ENCODE measurements at regions not wholly inside any gene's neighbourhood (a gene's known extent, or its start where the extent isn't known, plus 50 kb on each side); places are given as distances from the start of the nearest gene placed in this dataset.
A peak's percentile ranks its signal among the peaks of the same experiment; 100 is the strongest.

GRCh38 chr3:124467980-124468902 lies 262.0 kb upstream of the UMPS start:
- Histone ChIP-seq H3K9me3 (ENCODE audit: control insufficient read depth in 4 of 4, low read length in 3 of 4) (no peaks in the 10 kb centered on the region), H3K9ac (ENCODE audit: low read depth in 1 of 2, low read length in 2 of 2) (no peak overlapping the region), H3K4me3 (ENCODE audit: low read depth in 1 of 3, low read length in 3 of 3) (no peak overlapping the region), H3K27me3 (ENCODE audit: control insufficient read depth in 4 of 4, insufficient read depth in 4 of 4, low read length in 3 of 4) (no peaks in the 10 kb centered on the region), H3K4me1 (ENCODE audit: control insufficient read depth in 4 of 4, insufficient read depth in 4 of 4, low read length in 3 of 4) (no peaks in the 10 kb centered on the region), H3K36me3 (ENCODE audit: control insufficient read depth in 4 of 4, insufficient read depth in 3 of 4, low read depth in 1 of 4, low read length in 3 of 4) (no peaks in the 10 kb centered on the region), H3K27ac (ENCODE audit: low read depth in 1 of 2, low read length in 2 of 2) (no peak overlapping the region)
- 65% methylated on average over 10 of the region's 10 CpGs for WGBS
- TF ChIP-seq CTCF (IDR thresholded peaks at IDR 0.05; ENCODE audit: low read depth, low read length, missing input control): peak; percentile 95
- peak; percentile 99 for TF ChIP-seq RAD21 (IDR thresholded peaks at IDR 0.05)
- no peak for TF ChIP-seq REST (IDR thresholded peaks at IDR 0.05)
- peak; percentile 67 for DNase-seq (ENCODE audit: low spot score)

GRCh38 chr3:124469555-124469954 lies 260.7 kb upstream of the UMPS start:
- Histone ChIP-seq H3K4me1 (ENCODE audit: control insufficient read depth in 4 of 4, insufficient read depth in 4 of 4, low read length in 3 of 4) (no peaks in the 10 kb centered on the region), H3K9me3 (ENCODE audit: control insufficient read depth in 4 of 4, low read length in 3 of 4) (no peaks in the 10 kb centered on the region), H3K36me3 (ENCODE audit: control insufficient read depth in 4 of 4, insufficient read depth in 3 of 4, low read depth in 1 of 4, low read length in 3 of 4) (no peaks in the 10 kb centered on the region), H3K27me3 (ENCODE audit: control insufficient read depth in 4 of 4, insufficient read depth in 4 of 4, low read length in 3 of 4) (no peaks in the 10 kb centered on the region), H3K4me3 (ENCODE audit: low read depth in 1 of 3, low read length in 3 of 3) (no peak overlapping the region), H3K27ac (ENCODE audit: low read depth in 1 of 2, low read length in 2 of 2) (no peak overlapping the region), H3K9ac (ENCODE audit: low read depth in 1 of 2, low read length in 2 of 2) (no peak overlapping the region)
- TF ChIP-seq HNF4A (conservative IDR thresholded peaks at IDR 0.05): no peak
- DNase-seq (ENCODE audit: low spot score): no peak
- 71% methylated on average over 5 of the region's 5 CpGs for WGBS

GRCh38 chr3:124478830-124479229 lies 251.4 kb upstream of the UMPS start:
- Histone ChIP-seq H3K27ac (ENCODE audit: low read depth in 1 of 2, low read length in 2 of 2) (no peak overlapping the region), H3K9me3 (ENCODE audit: control insufficient read depth in 4 of 4, low read length in 3 of 4) (no peaks in the 10 kb centered on the region), H3K4me1 (ENCODE audit: control insufficient read depth in 4 of 4, insufficient read depth in 4 of 4, low read length in 3 of 4) (no peaks in the 10 kb centered on the region), H3K9ac (ENCODE audit: low read depth in 1 of 2, low read length in 2 of 2) (no peak overlapping the region), H3K4me3 (ENCODE audit: low read depth in 1 of 3, low read length in 3 of 3) (no peak overlapping the region), H3K27me3 (ENCODE audit: control insufficient read depth in 4 of 4, insufficient read depth in 4 of 4, low read length in 3 of 4) (no peaks in the 10 kb centered on the region), H3K36me3 (ENCODE audit: control insufficient read depth in 4 of 4, insufficient read depth in 3 of 4, low read depth in 1 of 4, low read length in 3 of 4) (peaks cover 0 to 2% (median 0%) of the 10 kb centered on the region in 4 donors)
- whole genome bisulfite sequencing: 84% methylated on average over 2 of the region's 2 CpGs
- no peak for DNase-seq (ENCODE audit: low spot score)
- no peak for TF ChIP-seq YY1 (IDR thresholded peaks at IDR 0.05)
- no peak for TF ChIP-seq SP1 (IDR thresholded peaks at IDR 0.05)
- TF ChIP-seq ZBTB33 (IDR thresholded peaks at IDR 0.05): no peak
- no peak for TF ChIP-seq ATF3 (IDR thresholded peaks at IDR 0.05)

Measured in liver (tissue), 8 donors.